ENCODE measurements at regions not wholly inside any gene's neighbourhood (a gene's known extent, or its start where the extent isn't known, plus 50 kb on each side); places are given as distances from the start of the nearest gene placed in this dataset.

DNA sequence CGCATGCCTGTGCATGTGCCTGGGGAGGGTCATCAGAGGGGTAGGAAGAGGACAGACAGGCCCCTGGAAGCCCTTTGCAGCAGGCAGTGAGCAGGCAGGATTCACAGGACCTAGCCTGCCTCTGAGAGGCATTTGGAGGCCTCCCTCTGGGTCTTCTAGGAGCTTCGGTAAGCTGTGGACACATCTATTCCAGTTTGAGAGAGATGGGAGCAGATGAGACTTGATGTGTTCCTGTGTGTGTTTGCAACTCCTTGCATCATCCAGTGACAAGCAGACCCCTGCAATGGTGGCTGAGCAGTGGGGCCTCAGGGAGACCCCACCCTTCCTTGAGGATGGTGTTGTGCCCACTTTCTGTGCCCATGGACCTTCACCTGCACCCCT, 64.0 kb downstream of the GADD45G start:
- TF ChIP-seq, protein P1, sequence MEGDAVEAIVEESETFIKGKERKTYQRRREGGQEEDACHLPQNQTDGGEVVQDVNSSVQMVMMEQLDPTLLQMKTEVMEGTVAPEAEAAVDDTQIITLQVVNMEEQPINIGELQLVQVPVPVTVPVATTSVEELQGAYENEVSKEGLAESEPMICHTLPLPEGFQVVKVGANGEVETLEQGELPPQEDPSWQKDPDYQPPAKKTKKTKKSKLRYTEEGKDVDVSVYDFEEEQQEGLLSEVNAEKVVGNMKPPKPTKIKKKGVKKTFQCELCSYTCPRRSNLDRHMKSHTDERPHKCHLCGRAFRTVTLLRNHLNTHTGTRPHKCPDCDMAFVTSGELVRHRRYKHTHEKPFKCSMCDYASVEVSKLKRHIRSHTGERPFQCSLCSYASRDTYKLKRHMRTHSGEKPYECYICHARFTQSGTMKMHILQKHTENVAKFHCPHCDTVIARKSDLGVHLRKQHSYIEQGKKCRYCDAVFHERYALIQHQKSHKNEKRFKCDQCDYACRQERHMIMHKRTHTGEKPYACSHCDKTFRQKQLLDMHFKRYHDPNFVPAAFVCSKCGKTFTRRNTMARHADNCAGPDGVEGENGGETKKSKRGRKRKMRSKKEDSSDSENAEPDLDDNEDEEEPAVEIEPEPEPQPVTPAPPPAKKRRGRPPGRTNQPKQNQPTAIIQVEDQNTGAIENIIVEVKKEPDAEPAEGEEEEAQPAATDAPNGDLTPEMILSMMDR (IDR thresholded peaks at IDR 0.05), result no peak
- TF ChIP-seq POLR2AphosphoS5 (IDR thresholded peaks at IDR 0.05), result no peak

All from gastroesophageal sphincter (tissue), 3 donors.